HG03066 (cell line): ENCODE measurements at regions not wholly inside any gene's neighbourhood (a gene's known extent, or its start where the extent isn't known, plus 50 kb on each side); places are given as distances from the start of the nearest gene placed in this dataset.

Experiments used
- ATAC-seq: cut with Tn5 transposase; IDR thresholded peaks from one replicate; pipeline ENCODE4 v1.9.1; 2021; ENCODE audit warnings: low read depth; ENCODE audit not compliant: unreplicated experiment

DNA sequence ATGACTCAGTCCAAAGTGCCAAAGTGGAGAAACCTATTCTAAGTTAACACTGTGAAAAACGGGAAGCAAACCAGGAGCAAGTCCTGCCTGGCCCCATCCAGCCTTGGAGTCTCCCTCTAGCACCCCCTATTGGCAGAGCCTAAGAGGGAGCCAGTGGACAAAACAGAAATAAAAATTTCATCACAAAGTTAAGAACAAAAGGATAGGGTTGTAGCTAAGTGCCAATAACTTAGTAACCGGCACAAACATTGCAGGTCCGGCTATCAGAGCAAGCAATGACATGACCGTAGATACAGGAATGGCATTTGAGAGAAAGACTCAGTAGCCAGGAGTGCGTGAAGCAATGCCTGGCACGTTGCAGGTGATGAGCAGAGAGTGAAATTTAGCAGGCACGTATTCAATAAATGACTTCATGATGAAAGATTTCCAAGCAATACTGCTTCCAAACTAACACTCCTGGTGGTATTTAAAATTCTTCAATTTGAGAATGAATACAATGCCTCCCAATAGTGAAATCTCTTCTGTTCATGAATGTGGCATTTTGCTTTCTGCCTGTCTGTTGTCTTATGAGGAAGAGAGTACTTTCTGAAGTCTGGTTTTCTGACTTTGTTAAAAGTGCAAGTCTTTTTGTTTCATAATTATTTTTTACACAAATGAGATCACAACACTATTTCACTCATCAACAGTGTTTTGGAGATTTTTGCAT lies 391.0 kb downstream of the OMA1 start:
- ATAC-seq: peak; percentile 49

DNA sequence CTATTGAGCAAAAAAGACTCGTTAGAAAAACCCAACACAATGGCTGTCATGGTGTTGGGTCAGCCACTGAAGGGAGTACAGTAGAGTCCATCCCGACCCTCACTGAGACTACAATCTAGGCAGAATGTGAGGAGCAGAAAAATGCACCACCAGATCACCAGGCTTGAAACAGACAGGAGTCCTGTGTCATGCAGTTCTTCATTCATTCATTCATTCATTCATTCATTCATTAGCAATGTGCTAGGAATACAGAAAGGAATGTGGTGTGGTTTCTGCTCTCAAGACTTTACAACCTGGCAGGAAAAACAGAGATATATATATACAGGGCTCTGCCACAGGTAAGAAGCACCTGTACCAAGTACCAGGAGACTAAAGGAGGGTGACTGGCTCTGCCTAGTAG lies 392.3 kb downstream of the OMA1 start:
- ATAC-seq: no peak

DNA sequence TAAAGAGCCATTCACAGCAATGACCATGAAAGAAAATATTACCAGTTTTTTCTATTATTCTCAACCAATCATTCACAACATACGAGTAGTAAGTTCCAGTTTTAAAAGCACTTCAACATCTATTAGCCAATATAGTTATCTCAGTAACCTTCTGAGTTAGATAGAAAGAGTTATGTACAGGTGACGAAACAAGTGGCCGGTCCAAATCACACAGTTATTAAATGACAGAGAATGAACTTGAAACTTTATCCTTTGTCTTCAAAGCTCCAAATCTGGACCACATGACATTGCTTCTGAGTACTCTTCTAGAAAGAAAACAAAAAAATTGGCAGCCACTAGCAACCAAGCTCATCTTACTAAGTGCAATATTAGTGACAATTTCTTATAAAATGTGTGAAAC lies 393.8 kb downstream of the OMA1 start:
- ATAC-seq: no peak

DNA sequence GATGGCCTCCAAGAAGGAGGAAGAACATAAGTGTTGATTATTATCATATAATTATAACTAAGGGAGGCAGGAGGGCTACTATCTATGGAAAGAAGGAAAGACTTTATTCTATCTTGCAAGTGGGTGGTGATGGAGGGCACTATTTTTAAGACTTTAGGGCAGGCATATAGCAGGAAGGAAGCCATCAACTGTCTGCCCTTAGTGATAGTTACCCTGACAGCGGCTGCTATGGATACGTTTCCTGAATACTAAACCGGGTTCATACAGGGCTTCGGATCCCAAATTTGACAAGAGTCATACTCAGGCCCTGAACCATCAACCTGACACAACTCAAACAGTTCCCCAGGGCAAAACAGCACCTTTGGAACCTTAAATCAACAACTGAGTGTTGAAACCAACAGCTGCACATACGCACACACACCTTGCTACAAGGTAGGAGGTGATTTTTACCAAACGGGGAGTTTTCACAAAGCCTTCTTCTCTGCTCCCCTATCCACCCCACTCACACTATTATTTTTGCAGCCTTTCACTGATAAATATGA lies 397.2 kb downstream of the OMA1 start:
- ATAC-seq: no peak

DNA sequence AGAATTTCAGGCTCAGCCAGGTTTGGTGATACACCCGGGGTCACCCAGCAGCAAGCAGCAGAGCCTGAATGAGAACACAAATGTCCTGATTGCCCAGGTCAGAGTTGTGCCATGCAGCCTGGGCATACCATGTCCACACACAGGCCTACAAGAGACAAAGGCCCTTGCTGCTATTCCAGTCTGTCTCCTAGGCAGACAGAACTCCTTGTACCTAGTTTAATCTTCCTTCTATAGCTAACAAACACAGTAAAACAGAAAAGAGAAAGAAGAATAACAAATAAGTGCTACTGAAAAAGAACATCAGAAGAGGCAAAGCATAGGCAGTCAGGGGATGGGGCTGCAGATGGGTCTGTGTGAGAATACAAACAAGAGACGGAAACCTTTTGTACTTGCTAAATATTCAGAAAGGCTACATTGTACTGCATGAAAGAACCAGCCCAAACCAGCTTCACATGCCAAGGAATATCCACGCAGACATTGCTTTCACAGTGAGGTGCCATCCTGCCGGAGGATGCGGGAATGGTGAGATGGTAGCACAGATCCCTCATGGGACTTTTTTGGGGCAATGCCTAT lies 401.7 kb downstream of the OMA1 start:
- ATAC-seq: no peak

DNA sequence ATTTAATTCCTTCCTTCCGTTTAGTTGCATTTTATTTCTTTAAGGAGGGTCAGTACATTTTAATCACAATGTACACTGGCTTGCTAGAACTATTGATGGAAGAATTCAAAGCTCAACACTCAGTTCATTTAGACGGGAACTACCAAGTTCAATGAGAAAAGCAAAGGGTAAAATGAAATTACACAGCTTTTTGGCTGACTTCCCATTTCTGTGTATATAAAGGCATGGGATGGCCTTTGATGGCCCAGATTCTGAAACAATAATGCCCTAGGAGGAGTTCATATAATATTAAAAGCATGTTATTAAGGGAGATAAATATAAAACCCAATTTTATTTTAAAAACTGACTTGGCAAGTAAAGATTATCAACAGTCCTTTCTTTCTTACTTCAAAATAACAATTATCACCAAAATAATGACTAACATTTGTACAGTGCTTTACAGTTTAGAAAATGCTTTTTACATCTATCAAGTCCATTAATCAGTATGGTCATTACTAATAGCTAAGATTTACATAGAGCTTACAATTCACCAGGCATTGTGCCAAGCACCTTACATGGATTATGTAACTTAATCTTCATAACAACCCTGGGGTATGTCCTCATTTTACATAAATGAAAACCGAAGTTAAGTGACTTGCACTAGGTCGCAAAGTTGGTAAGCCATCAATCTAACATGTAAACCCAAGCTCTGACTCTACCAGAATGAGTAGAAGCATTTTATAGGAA lies 402.4 kb downstream of the OMA1 start:
- ATAC-seq: no peak

DNA sequence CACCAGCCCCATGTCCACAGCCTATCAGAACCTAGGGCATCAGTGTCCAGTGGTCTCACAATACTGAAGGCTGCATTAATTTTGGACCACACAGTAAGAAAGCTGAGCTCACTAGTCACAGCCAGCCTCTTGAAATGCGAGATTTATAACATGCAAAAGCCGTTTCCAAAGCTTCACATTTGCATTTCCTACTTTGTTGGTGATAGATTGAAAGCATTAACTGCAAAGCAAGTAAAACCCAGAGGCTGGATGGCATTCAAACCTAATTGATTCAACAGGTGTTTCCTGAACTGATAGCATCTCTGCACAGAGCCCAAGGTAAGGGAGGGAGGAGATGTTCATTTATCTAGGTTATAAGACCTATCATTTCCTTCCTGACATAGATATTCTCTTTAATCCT lies 410.1 kb downstream of the OMA1 start:
- ATAC-seq: no peak

DNA sequence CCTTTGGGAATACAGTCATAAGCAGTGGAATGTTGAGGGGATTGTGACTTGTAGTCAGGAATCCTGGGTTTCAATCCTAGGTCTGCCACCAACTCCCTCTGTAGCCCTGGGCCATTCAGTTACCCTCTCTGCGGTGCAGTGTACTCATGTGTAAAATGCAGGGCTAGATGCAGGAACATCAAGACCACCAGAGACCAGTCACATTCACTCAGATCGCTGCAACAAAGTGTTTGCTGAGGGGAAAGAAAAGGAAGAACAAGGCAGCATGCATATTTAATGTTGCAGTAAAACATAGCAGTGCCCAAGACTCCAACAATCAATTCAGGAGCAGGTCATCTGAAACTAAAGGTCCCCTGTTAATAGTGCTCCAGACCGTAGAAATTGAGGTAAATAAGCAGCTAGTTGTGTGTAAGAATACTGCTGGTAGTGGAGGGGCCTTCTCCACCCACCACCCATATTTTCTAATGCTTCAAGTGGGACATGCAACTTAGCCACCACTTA lies 410.7 kb downstream of the OMA1 start:
- ATAC-seq: no peak

DNA sequence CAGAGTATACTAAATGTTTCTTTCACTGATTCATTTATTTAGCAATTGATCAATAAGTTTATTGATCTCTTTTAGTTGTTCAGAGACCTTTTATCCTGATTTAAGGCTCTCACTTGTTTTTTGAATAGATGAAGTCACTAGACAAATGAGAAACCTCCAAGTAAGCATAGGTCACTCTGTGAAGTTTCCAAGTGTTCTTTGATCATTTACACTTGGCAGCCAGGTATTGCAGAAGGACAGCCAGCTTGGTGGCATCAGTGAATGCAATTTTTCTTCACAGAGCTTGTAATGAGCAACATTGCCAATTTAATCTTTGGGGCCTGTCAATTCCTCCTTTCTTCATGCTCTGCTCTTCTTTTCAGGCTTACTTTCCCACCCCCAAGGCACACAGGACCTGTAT lies 413.0 kb downstream of the OMA1 start:
- no peak for ATAC-seq

DNA sequence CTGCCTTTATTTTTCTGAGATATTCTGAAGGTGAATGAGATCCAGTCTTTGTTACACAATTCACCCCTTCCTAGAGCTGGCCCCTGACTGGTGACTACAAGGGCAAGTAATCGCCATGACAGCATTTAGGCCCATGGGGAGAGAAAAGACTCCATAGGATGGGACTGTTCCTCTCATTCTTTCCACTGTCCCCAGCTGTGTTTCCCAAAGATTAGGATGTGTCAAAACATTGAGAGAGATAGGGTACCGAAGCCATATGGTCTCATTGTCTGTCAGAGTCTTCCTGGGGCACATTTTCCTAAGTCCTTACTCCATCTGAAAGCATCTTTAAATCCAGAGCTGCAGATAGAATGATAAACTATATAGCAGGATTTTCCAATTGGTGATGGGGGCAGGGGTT lies 423.5 kb downstream of the OMA1 start:
- ATAC-seq: no peak

DNA sequence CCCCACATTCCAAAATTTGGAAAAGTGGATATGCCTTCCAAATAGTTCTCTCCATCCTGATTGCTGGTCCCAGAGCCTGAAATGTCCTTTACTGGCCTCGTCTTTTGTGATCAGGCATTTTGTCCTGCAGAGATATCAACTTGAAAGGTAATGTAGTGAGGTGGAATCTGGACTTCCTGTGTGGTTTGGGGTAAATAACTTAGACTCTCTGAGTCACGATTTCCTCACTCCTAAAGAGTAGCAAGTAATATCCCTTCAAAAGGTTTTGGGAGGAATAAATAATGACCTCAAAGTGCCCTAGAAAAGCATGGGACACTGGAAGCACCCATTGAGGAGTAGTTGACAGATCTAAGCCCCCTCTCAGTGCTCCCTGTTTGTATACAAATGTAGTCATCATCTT lies 426.6 kb downstream of the OMA1 start:
- ATAC-seq: no peak

DNA sequence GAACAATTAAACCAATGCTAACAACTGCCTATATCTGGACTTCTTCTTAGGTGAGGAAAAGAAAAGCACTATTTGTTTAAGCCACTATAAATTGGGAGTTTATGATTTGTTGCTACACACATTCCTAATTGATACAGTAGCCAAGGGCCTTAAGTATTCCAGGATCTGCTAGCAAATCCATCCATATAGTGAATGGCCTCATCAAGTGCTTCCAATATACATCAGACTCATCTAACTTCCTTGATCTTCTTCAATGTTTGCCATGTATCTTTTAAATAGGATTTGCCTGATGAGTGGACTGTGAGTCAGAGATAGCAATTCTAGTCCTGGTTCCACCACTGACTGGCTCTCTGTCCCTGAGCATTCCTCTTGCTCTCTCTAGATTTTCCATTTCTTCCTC lies 430.2 kb downstream of the OMA1 start:
- ATAC-seq: no peak

DNA sequence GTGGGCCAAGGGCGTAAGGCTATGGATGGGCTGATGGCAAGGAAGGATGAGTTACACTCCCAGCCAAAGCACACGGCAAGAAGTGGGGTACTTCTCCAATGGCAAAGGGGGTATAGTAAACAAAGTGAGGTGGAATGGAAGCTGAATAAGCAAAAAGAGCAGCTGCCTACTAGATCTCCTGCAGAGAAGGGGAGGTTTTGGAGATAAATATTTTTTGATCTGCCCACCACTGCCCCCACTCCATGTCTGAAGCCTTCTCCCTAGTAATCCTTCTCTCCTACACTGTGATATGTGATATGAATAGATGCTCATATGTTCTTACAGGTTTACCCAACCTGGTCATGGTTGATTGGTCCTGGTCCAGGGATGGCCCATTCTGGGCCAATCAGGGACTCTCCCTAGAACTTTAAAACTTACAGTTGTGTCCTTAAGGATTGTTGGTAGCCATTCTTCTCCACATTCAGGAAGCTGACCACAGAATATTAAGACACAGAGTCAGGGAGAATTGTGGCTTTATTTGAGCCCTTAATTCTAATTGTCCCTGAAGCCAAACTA lies 436.8 kb downstream of the OMA1 start:
- ATAC-seq: no peak

DNA sequence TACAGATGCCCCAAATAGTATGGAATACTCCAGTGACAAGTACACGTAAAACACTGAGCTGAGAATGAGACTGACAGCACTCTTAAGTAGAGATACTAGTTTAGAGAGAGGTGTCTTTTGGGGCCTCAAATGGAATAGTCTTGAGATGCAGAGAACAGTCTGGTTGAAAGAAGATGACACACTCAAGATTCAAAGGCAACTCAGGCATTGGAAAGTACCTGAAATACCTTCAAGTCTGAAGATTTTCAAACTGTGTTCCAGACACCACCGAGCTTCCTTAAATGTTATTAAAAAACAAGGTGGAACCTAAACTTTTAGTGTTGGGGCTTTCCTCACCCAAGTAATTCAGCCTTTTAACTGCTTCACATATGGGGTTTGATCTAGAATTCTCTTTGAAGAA lies 437.7 kb downstream of the OMA1 start:
- no peak for ATAC-seq

DNA sequence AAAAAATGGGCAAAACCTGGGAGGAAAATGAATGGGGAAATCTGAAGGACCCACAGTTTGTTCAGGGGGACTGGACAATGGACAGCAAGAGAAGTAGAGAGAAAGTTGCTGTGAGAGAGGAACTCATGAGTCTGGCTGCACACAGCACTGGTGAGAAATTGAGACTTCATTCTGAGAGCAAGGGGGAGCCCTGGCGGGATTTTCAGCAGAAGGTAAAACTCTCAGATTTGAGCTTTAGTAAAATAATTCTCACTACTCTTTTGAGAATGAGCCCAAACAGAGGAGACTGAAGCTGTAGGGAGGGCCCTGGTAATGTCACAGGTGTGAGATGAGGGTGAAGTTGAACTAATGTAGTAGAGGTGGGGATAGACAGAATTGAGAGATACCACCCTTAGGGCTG lies 438.6 kb downstream of the OMA1 start:
- ATAC-seq: no peak

DNA sequence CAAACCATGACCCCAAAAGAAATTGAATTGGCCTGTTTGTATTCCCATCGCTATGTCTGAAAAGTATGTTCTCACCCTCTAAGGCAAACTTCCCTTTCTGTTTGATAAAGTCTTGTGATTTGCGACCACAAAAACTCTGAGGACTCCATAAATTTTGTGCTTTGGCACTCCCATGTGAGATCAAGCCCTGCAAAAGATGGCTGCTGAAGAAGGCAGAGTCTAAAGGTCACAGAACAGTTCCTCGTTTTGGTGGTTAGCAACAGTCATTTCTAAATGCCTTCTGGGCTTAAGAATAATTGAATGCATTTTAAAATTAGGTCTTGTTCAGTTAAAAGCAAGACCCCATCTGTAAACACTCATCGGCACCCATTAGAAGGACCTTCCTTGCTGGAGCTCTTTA lies 441.6 kb downstream of the OMA1 start:
- ATAC-seq: peak; percentile 67

DNA sequence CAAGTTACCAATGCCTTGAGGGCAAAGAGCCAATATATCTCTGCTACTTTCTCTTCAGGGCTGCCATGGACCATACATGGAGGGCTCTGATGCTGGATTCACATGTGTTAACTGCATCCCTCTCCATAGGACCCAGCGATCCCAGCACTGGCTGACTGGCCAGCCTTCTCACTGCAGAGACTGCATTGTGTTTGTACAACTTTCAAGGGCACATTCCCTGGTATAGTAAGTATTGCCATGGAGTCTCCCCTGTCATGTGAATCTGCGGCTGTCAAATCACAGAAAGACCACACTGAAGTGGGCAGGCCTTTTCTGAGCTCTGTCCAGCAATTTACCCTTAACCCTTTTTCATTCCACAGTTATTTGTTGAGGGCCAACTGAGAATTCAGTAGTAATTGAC lies 449.8 kb downstream of the OMA1 start:
- no peak for ATAC-seq

DNA sequence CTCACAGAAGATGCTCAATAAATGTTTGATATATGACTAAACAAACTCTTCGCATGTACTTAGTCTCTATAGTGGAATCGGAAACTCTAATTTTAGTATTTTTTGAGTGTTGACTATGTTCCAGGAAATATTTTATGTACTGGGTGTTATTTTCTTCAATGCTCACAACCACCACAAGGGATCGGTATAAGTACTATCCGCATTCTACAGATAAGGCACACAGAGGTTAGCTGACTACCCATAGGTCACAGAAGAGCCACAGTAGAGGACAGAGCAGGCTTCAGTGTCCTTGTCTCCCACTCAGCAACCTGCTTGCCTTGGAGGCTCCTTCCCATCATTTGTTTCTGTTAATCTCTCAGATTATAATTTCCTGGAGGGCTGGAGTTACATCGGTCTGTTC lies 451.3 kb downstream of the OMA1 start:
- no peak for ATAC-seq

DNA sequence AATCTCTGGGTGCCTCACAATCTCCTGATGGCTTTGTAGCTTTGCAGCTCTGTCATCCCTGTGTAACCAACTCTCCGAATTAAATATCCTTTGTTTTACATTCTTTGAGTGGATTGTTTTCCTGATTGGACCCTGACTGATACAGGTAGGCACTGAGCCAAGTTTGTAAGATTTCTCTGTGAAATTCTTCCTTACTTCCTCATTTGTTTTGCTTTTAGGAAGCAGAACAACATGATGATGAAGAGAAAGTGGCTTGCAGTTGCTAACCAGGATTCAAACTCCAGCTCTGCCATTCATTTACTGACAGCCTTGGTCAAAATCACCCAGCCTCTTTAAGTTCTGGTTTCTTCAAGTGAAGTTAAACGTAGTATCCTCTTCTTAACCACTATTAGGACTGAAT lies 452.3 kb downstream of the OMA1 start:
- no peak for ATAC-seq

DNA sequence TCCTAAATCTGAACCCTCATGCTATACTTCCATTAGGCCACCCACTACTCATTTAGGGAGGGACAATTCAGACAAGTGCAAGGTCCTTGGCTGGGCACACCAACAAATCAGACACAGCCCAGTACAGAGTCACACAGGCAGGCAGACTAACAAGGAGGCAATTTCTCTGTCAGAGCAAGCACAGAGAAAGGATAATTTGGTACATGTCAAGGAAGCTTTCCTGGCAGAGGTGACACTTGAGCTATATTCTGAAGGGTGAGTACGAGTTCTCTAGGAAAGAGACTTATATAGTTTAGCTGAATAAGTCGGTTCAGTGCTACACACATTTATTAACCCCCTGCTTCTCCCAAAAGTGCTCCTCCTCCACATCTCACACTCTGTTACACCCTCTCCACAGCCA lies 455.9 kb downstream of the OMA1 start:
- no peak for ATAC-seq

DNA sequence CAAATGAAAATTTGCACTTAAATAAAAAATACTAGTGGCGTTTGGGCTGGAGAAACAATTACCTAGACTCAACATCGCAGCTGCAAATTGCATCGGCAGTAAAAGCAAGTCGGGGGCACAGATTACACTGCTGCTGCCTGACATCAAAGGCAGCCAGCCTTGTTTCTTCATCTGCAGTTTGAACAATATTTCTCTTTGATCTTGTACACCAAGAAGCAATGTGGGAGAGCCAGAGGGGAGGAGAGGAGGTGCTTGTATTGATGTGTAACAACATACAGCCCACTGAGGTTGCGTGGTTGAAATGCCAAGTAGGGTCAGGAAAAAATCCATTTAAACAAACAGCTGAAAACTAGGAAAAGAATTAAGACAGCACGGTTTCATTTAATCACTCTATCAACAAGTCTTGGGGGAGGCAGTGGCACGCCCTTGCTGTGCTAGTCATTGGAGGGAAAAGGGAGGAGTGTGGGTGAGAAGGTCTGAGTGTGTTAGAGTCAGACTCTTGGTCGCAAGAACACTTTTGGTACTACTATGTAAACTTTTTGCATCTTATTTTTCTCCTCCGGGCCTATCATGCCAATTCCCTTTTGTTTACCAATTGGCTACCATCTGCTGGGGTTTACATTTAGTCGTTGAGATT lies 456.5 kb downstream of the OMA1 start:
- ATAC-seq: no peak
